HepG2 (cell line): ENCODE measurements at regions not wholly inside any gene's neighbourhood (a gene's known extent, or its start where the extent isn't known, plus 50 kb on each side); places are given as distances from the start of the nearest gene placed in this dataset.
A peak's percentile ranks its signal among the peaks of the same experiment; 100 is the strongest.
"Not testable (repeated sequence)": the region's sequence is repeated elsewhere in the genome, so short reads cannot be mapped to it uniquely, and the experiment has no call there.

Experiments used
- ATAC-seq: fragments of 200-7000 bp; cut with Tn5 transposase; 3 replicates; pipeline ENCODE4 v1.9.1; 2020; ENCODE audit warnings: mild to moderate bottlenecking, moderate library complexity
- BruUV-seq: library from RNA; stranded (reverse); fragments of 400-500 nt; replicated peaks from 2 replicates; lab custom pipeline; 2021; lab: Mats Ljungman, UMichigan
- CTCF ChIA-PET: fragments of 300-600 bp; formaldehyde crosslinking; extraction: SDS; loops from one replicate; lab custom pipeline; 2021; ENCODE audit warnings: low total read pairs, inconsistent platforms, low intra/inter-chr PET ratio; lab: Yijun Ruan, JAX
- POLR2A ChIA-PET: fragments of 350-600 bp; sonication (Branson Sonifier 250); formaldehyde crosslinking; loops from one replicate; lab custom pipeline; 2020; ENCODE audit warnings: antibody characterized with exemption, inconsistent platforms; lab: Yijun Ruan, JAX
- DNase-seq: peaks from one replicate; pipeline ENCODE4 v3.0.0-alpha.2; 2015; ENCODE audit warnings: low spot score
- FAIRE-seq: peaks from 3 replicates; lab custom pipeline; 2011; peaks lifted over from hg19 to GRCh38; lab: Jason Lieb, UNC
- H2AFZ ChIP-seq: one replicate; pipeline ENCODE4 v1.6.1; 2011; ENCODE audit warnings: low read length, inconsistent platforms
- H3K27ac ChIP-seq: fragments of 300-600 bp; 3 replicates; pipeline ENCODE4 v1.8.0; 2011; ENCODE audit warnings: mixed run types, mild to moderate bottlenecking, mixed read lengths, low read length, inconsistent platforms; ENCODE audit not compliant: insufficient read depth; ENCODE audit errors: extremely low read length
- H3K27me3 ChIP-seq, 2 experiments: fragments of 200-600 bp in 1 of 2; 2 replicates in 1 of 2; 3 replicates in 1 of 2; pipeline versions ENCODE4 v1.6.0 to v1.8.0; 2011; ENCODE audit warnings: low read length in 2 of 2, mild to moderate bottlenecking in 2 of 2, moderate library complexity in 2 of 2, inconsistent platforms in 1 of 2; ENCODE audit not compliant: insufficient read depth in 2 of 2, control insufficient read depth in 1 of 2
- H3K36me3 ChIP-seq, 2 experiments: fragments of 200-600 bp in 1 of 2; replicated peaks in 1 of 2; 2 replicates in 1 of 2; 3 replicates in 1 of 2; pipeline versions ENCODE4 v1.5.1 to v1.8.0; 2011; ENCODE audit warnings: low read length in 2 of 2, inconsistent platforms in 1 of 2; ENCODE audit not compliant: insufficient read depth in 2 of 2, control insufficient read depth in 1 of 2
- H3K4me1 ChIP-seq: 2 replicates; pipeline ENCODE4 v1.5.1; 2012; ENCODE audit warnings: low read length, inconsistent platforms; ENCODE audit not compliant: insufficient read depth
- H3K4me2 ChIP-seq: 2 replicates; pipeline ENCODE4 v1.6.0; 2011; ENCODE audit warnings: low read depth, low read length, inconsistent platforms
- H3K4me3 ChIP-seq, 3 experiments: fragments of 200-600 bp in 1 of 3; sonication (generic), shearing (Covaris generic) in 1 of 3; replicated peaks in 1 of 3; 2 replicates each; pipeline ENCODE4 v1.5.1; 2011 to 2016; ENCODE audit warnings: low read length in 3 of 3, inconsistent platforms in 2 of 3, low read depth in 2 of 3, mild to moderate bottlenecking in 2 of 3, control low read depth in 1 of 3, mixed read lengths in 1 of 3; ENCODE audit not compliant: insufficient read depth in 1 of 3
- H3K79me2 ChIP-seq: one replicate; pipeline ENCODE4 v1.6.1; 2011; ENCODE audit warnings: low read length, inconsistent platforms; ENCODE audit not compliant: insufficient read depth
- H3K9ac ChIP-seq: 2 replicates; pipeline ENCODE4 v1.6.0; 2011; ENCODE audit warnings: mild to moderate bottlenecking, low read depth, low read length, inconsistent platforms; ENCODE audit not compliant: insufficient read depth
- H3K9me3 ChIP-seq: 2 replicates; pipeline ENCODE4 v1.5.1; 2012; ENCODE audit warnings: mild to moderate bottlenecking, low read length
- H4K20me1 ChIP-seq: 2 replicates; pipeline ENCODE4 v1.6.0; 2011; ENCODE audit warnings: inconsistent platforms, mild to moderate bottlenecking, low read length, moderate library complexity; ENCODE audit not compliant: insufficient read depth
- MAFF ChIP-seq: IDR thresholded peaks from 2 replicates; pipeline ENCODE4 v1.6.1; 2011; ENCODE audit warnings: low read depth, low read length, improper control_type of control experiment
- MAFK ChIP-seq, 2 experiments: IDR thresholded peaks in 1 of 2; conservative IDR thresholded peaks in 1 of 2; 2 replicates each; pipeline ENCODE4 v1.6.1; 2011; ENCODE audit warnings: improper control_type of control experiment in 2 of 2, low read length in 2 of 2
- MLX ChIP-seq: IDR thresholded peaks from 2 replicates; pipeline ENCODE4 v1.6.1; 2016
- SMARCC2 ChIP-seq: fragments of 450-650 bp; IDR thresholded peaks from 2 replicates; pipeline ENCODE4 v1.6.1; 2017; ENCODE audit warnings: antibody characterized with exemption, mild to moderate bottlenecking
- WGBS: methylation state at CpG from one replicate; pipeline ENCODE4 v1.1.6; 2017; ENCODE audit warnings: low lambda C conversion rate; 5-methylcytosine and 5-hydroxymethylcytosine counted together
- in situ Hi-C: cut with HindIII; loops from 2 replicates; pipeline ENCODE4 v1.10.0; 2017; ENCODE audit warnings: low pct_unique_long_range_greater_than_20kb; ENCODE audit not compliant: extremely low pct_ligation_motif_present
- intact Hi-C: fragments of 100-400 bp; cut with micrococcal nuclease; formaldehyde crosslinking; loops from one replicate; pipeline ENCODE4 v1.10.0; 2022; ENCODE audit not compliant: unreplicated experiment

- BruUV-seq, result no TSS peak
- 68% methylated on average over 6 of the region's 6 CpGs for WGBS
- intact Hi-C loops (no loop called here), in situ Hi-C loops (no loop called here)
- H3K27me3 ChIP-seq, result no peaks in the 10 kb centered on the region
- H3K9me3 ChIP-seq, result no peaks in the 10 kb centered on the region
- DNase-seq (no peak), FAIRE-seq (no peak), ATAC-seq (no peak)
- H3K4me1 ChIP-seq, result no peaks in the 10 kb centered on the region
- no peaks in the 10 kb centered on the region for H3K79me2 ChIP-seq
- H3K4me3 ChIP-seq, result no peak overlapping the region
- TF ChIP-seq MAFF (peak; percentile 95), SMARCC2 (no peak), MAFK (conservative IDR thresholded peaks at IDR 0.05 in 1 of 2, IDR thresholded peaks at IDR 0.05 in 1 of 2; ENCODE audit: low read length in 2 of 2) (peak; percentile 92 to 97), MLX (no peak)
- H3K36me3 ChIP-seq, result no peaks in the 10 kb centered on the region
- H4K20me1 ChIP-seq, result no peaks in the 10 kb centered on the region
- no peak overlapping the region for H3K27ac ChIP-seq
- no peak overlapping the region for H3K9ac ChIP-seq
- H3K4me2 ChIP-seq, result no peak overlapping the region
- ChIA-PET CTCF (no interaction called here), POLR2A (no interaction called here)
- no peak overlapping the region for H2AFZ ChIP-seq
Measured at GRCh38 chr17:71872843-71873485, 247.9 kb upstream of the SOX9 start.

- H3K4me3 ChIP-seq, DNase-seq, H2AFZ ChIP-seq, H4K20me1 ChIP-seq, BruUV-seq, ATAC-seq, H3K9ac ChIP-seq, FAIRE-seq, H3K79me2 ChIP-seq, H3K4me2 ChIP-seq, H3K36me3 ChIP-seq, H3K27me3 ChIP-seq, in situ Hi-C loops, intact Hi-C loops, H3K27ac ChIP-seq, POLR2A ChIA-PET, CTCF ChIA-PET, H3K9me3 ChIP-seq, H3K4me1 ChIP-seq: not testable (repeated sequence)
- 30% methylated on average over 2 of the region's 2 CpGs for WGBS
Measured at GRCh38 chr17:71874773-71875172, 246.0 kb upstream of the SOX9 start.
